Activated CD8-positive, alpha-beta T cell treated with anti-CD3 and anti-CD28 coated beads for 36 hours (primary cell): ENCODE measurements at regions not wholly inside any gene's neighbourhood (a gene's known extent, or its start where the extent isn't known, plus 50 kb on each side); places are given as distances from the start of the nearest gene placed in this dataset.
"Not testable (repeated sequence)": the region's sequence is repeated elsewhere in the genome, so short reads cannot be mapped to it uniquely, and the experiment has no call there.

ENCODE experiments used
- ATAC-seq: fragments of 200-7000 bp; cut with Tn5 transposase; one replicate; pipeline ENCODE4 v1.10.0; 2021; ENCODE audit warnings: mild to moderate bottlenecking, moderate library complexity
- CTCF ChIA-PET: fragments of 350-600 bp; sonication (Branson Sonifier 250); formaldehyde crosslinking; loops from one replicate; lab custom pipeline; 2021; ENCODE audit warnings: antibody characterized with exemption; lab: Charles Lee
- POLR2A ChIA-PET: fragments of 350-600 bp; sonication (Branson Sonifier 250); formaldehyde crosslinking; loops from one replicate; lab custom pipeline; 2021; ENCODE audit warnings: antibody characterized with exemption; lab: Charles Lee
- DNase-seq: peaks from one replicate; pipeline ENCODE4 v3.0.0-alpha.2; 2020
- H3K27ac Mint-ChIP-seq: one replicate; pipeline ENCODE4 v1.8.0; 2021; ENCODE audit warnings: mild to moderate bottlenecking, mixed read lengths
- H3K27me3 Mint-ChIP-seq: one replicate; pipeline ENCODE4 v1.8.0; 2021; ENCODE audit warnings: mixed read lengths
- H3K36me3 Mint-ChIP-seq: one replicate; pipeline ENCODE4 v1.8.0; 2021; ENCODE audit warnings: low read depth, mixed read lengths
- H3K4me1 Mint-ChIP-seq: one replicate; pipeline ENCODE4 v1.8.0; 2021; ENCODE audit warnings: low read depth, mixed read lengths
- H3K4me3 Mint-ChIP-seq: one replicate; pipeline ENCODE4 v1.8.0; 2021; ENCODE audit warnings: mild to moderate bottlenecking, moderate library complexity, mixed read lengths
- H3K9me3 Mint-ChIP-seq: one replicate; pipeline ENCODE4 v1.8.0; 2021; ENCODE audit warnings: mixed read lengths
- CTCF ChIP-seq: fragments of 200-600 bp; IDR thresholded peaks from one replicate; pipeline ENCODE4 v1.8.0; 2022; ENCODE audit warnings: antibody characterized with exemption, mild to moderate bottlenecking
- intact Hi-C: fragments of 100-400 bp; cut with micrococcal nuclease; formaldehyde crosslinking; loops from one replicate; pipeline ENCODE4 v1.10.0; 2022

- intact Hi-C loops: no loop called here
- H3K4me3 Mint-ChIP-seq: no peak overlapping the region
- no peak for ATAC-seq
- no peaks in the 10 kb centered on the region for H3K4me1 Mint-ChIP-seq
- no peak for DNase-seq
- TF ChIP-seq CTCF: no peak
- ChIA-PET POLR2A (no interaction called here), CTCF (no interaction called here)
- H3K27me3 Mint-ChIP-seq: no peaks in the 10 kb centered on the region
- H3K27ac Mint-ChIP-seq: no peak overlapping the region
- peaks cover 2% of the 10 kb centered on the region for H3K9me3 Mint-ChIP-seq
- no peaks in the 10 kb centered on the region for H3K36me3 Mint-ChIP-seq
Measured at GRCh38 chr6:81878479-81878878, 126.0 kb upstream of the TENT5A start.

- ChIA-PET POLR2A (no interaction called here), CTCF (no interaction called here)
- Mint-ChIP-seq H3K36me3 (no peaks in the 10 kb centered on the region), H3K4me3 (no peak overlapping the region), H3K27me3 (no peaks in the 10 kb centered on the region), H3K4me1 (no peaks in the 10 kb centered on the region), H3K9me3 (peaks cover 5% of the 10 kb centered on the region), H3K27ac (no peak overlapping the region)
- ATAC-seq: no peak
- intact Hi-C loops: no loop called here
- no peak for DNase-seq
- TF ChIP-seq CTCF: no peak
Measured at GRCh38 chr6:81876971-81877370, 124.5 kb upstream of the TENT5A start.

- POLR2A ChIA-PET: no interaction called here
- ATAC-seq (no peak), DNase-seq (no peak)
- Mint-ChIP-seq H3K4me1 (no peaks in the 10 kb centered on the region), H3K27ac (no peak overlapping the region), H3K36me3 (no peaks in the 10 kb centered on the region), H3K9me3 (peaks cover 6% of the 10 kb centered on the region), H3K4me3 (no peak overlapping the region), H3K27me3 (no peaks in the 10 kb centered on the region)
- TF ChIP-seq CTCF: no peak
- intact Hi-C loops: no loop called here
- CTCF ChIA-PET: no interaction called here
Measured at GRCh38 chr6:81875782-81876293, 123.4 kb upstream of the TENT5A start.

GRCh38 chr6:81869749-81870508 is 117.4 kb upstream of the TENT5A start:
- intact Hi-C loops, H3K27me3 Mint-ChIP-seq, POLR2A ChIA-PET, H3K36me3 Mint-ChIP-seq, CTCF ChIA-PET, H3K4me3 Mint-ChIP-seq, DNase-seq, H3K4me1 Mint-ChIP-seq, ATAC-seq, H3K27ac Mint-ChIP-seq, H3K9me3 Mint-ChIP-seq: not testable (repeated sequence)

GRCh38 chr6:81865712-81866111 is 113.2 kb upstream of the TENT5A start:
- Mint-ChIP-seq H3K27me3 (no peaks in the 10 kb centered on the region), H3K4me3 (no peak overlapping the region), H3K27ac (no peak overlapping the region), H3K9me3 (no peaks in the 10 kb centered on the region), H3K36me3 (no peaks in the 10 kb centered on the region), H3K4me1 (no peaks in the 10 kb centered on the region)
- ChIA-PET POLR2A (no interaction called here), CTCF (no interaction called here)
- no peak for ATAC-seq
- TF ChIP-seq CTCF: no peak
- intact Hi-C loops: no loop called here
- DNase-seq: no peak
